GM12874 (cell line): ENCODE measurements at regions not wholly inside any gene's neighbourhood (a gene's known extent, or its start where the extent isn't known, plus 50 kb on each side); places are given as distances from the start of the nearest gene placed in this dataset.

Experiments
- CTCF ChIP-seq: IDR thresholded peaks from 2 replicates; pipeline ENCODE4 v1.5.1; 2011; ENCODE audit warnings: low read depth, mild to moderate bottlenecking, control low read depth, low read length, moderate library complexity; ENCODE audit not compliant: insufficient read depth

GRCh38 chr1:157288006-157288405 is 149.8 kb upstream of the ETV3 start:
- TF ChIP-seq CTCF = no peak

- TF ChIP-seq CTCF = no peak
These were observed 149.3 kb upstream of the ETV3 start for GRCh38 chr1:157287462-157287861.

GRCh38 chr1:157286646-157287420 is 148.6 kb upstream of the ETV3 start:
- no peak for TF ChIP-seq CTCF

- no peak for TF ChIP-seq CTCF
These were observed 147.9 kb upstream of the ETV3 start for GRCh38 chr1:157286096-157286495.

- TF ChIP-seq CTCF = no peak
These were observed 146.3 kb upstream of the ETV3 start for GRCh38 chr1:157284451-157284850.

GRCh38 chr1:157279802-157280140 is 141.6 kb upstream of the ETV3 start:
- no peak for TF ChIP-seq CTCF

GRCh38 chr1:157279138-157279801 is 141.1 kb upstream of the ETV3 start:
- TF ChIP-seq CTCF = no peak
